SK-N-SH (cell line): ENCODE measurements at regions not wholly inside any gene's neighbourhood (a gene's known extent, or its start where the extent isn't known, plus 50 kb on each side); places are given as distances from the start of the nearest gene placed in this dataset.

Source experiments
- CTCF ChIA-PET: fragments of 300-600, 350-600 bp; formaldehyde crosslinking; extraction: SDS; loops from one replicate; lab custom pipeline; 2021; lab: Yijun Ruan, JAX
- POLR2A ChIA-PET: fragments of 350-600 bp; sonication (Branson Sonifier 250); formaldehyde crosslinking; extraction: SDS; loops from one replicate; lab custom pipeline; 2020; ENCODE audit warnings: antibody characterized with exemption, inconsistent platforms; lab: Yijun Ruan, JAX
- DNase-seq: peaks from one replicate; pipeline ENCODE4 v3.0.0; 2012
- H2AFZ ChIP-seq: fragments of 200-600 bp; sonication (generic); 2 replicates; pipeline ENCODE4 v1.8.1; 2016; ENCODE audit warnings: antibody characterized with exemption, mild to moderate bottlenecking, low read depth
- H3F3A ChIP-seq: fragments of 200-600 bp; sonication (generic); replicated peaks from 2 replicates; pipeline ENCODE3; 2016; ENCODE audit warnings: antibody characterized with exemption, mild to moderate bottlenecking; ENCODE audit not compliant: insufficient read depth
- H3K27ac ChIP-seq, 2 experiments: fragments of 200-500 bp in 1 of 2; fragments of 200-600 bp in 1 of 2; sonication (Bioruptor generic) in 1 of 2; sonication (generic), shearing (Covaris generic) in 1 of 2; 2 replicates each; pipeline versions ENCODE4 v1.5.1 to v1.6.1; 2014 to 2016; ENCODE audit warnings: low read depth in 2 of 2, inconsistent platforms in 1 of 2, low read length in 1 of 2, mild to moderate bottlenecking in 1 of 2, mixed read lengths in 1 of 2
- H3K27me3 ChIP-seq: fragments of 200-600 bp; sonication (generic), shearing (Covaris generic); 2 replicates; pipeline ENCODE4 v1.6.1; 2016; ENCODE audit warnings: mixed run types; ENCODE audit not compliant: insufficient read depth
- H3K36me3 ChIP-seq, 2 experiments: fragments of 200-500 bp in 1 of 2; fragments of 200-600 bp in 1 of 2; sonication (Bioruptor generic) in 1 of 2; sonication (generic) in 1 of 2; replicated peaks in 1 of 2; 2 replicates each; pipeline versions ENCODE3 to v1.5.1; 2014 to 2016; ENCODE audit warnings: low read length in 1 of 2, mild to moderate bottlenecking in 1 of 2; ENCODE audit not compliant: insufficient read depth in 2 of 2, control insufficient read depth in 1 of 2
- H3K4me1 ChIP-seq, 2 experiments: fragments of 200-500 bp in 1 of 2; fragments of 200-600 bp in 1 of 2; sonication (Bioruptor generic) in 1 of 2; sonication (generic), shearing (Covaris generic) in 1 of 2; 2 replicates each; pipeline versions ENCODE4 v1.5.1 to v1.6.1; 2014 to 2016; ENCODE audit warnings: low read depth in 1 of 2, low read length in 1 of 2, mixed run types in 1 of 2; ENCODE audit not compliant: insufficient read depth in 2 of 2, control insufficient read depth in 1 of 2
- H3K4me2 ChIP-seq: fragments of 200-600 bp; sonication (generic), shearing (Covaris generic); 2 replicates; pipeline ENCODE4 v1.6.1; 2017; ENCODE audit warnings: mixed run types
- H3K4me3 ChIP-seq, 2 experiments: fragments of 200-500 bp in 1 of 2; fragments of 200-600 bp in 1 of 2; sonication (Bioruptor generic) in 1 of 2; sonication (generic), shearing (Covaris generic) in 1 of 2; 2 replicates each; pipeline versions ENCODE4 v1.5.1 to v1.8.1; 2014 to 2016; ENCODE audit warnings: low read depth in 2 of 2, inconsistent platforms in 1 of 2, low read length in 1 of 2, mild to moderate bottlenecking in 1 of 2, mixed read lengths in 1 of 2, moderate library complexity in 1 of 2
- H3K79me2 ChIP-seq: fragments of 200-600 bp; sonication (generic); 2 replicates; pipeline ENCODE4 v1.8.1; 2017; ENCODE audit warnings: mild to moderate bottlenecking; ENCODE audit not compliant: insufficient read depth
- H3K9ac ChIP-seq: fragments of 200-600 bp; sonication (generic); 2 replicates; pipeline ENCODE4 v1.6.1; 2017; ENCODE audit warnings: mixed run types
- H3K9me2 ChIP-seq: fragments of 200-600 bp; sonication (generic); 2 replicates; pipeline ENCODE4 v1.6.1; 2017; ENCODE audit warnings: mixed run types
- H3K9me3 ChIP-seq: fragments of 200-600 bp; sonication (generic); 2 replicates; pipeline ENCODE4 v1.6.1; 2017; ENCODE audit warnings: mixed run types, mild to moderate bottlenecking, moderate library complexity
- H4K20me1 ChIP-seq: fragments of 200-600 bp; sonication (generic); 2 replicates; pipeline ENCODE4 v1.6.1; 2017; ENCODE audit warnings: mild to moderate bottlenecking, mixed run types; ENCODE audit not compliant: insufficient read depth
- EP300 ChIP-seq, 2 experiments: IDR thresholded peaks; 2 replicates each; pipeline versions ENCODE4 v1.4.0 to v1.6.1; 2012; ENCODE audit warnings: borderline replicate concordance in 1 of 2, low read depth in 1 of 2, low read length in 1 of 2
- EZH2phosphoT487 ChIP-seq: fragments of 200-600 bp; sonication (generic); IDR thresholded peaks from 2 replicates; pipeline ENCODE4 v1.6.1; 2017; ENCODE audit warnings: low read depth, mixed run types, mild to moderate bottlenecking, antibody characterized with exemption, moderate library complexity, borderline replicate concordance
- FOXJ3 ChIP-seq: sonication (generic); formaldehyde crosslinking; IDR thresholded peaks from 2 replicates; pipeline ENCODE4 v1.5.1; 2020; ENCODE audit warnings: mild to moderate bottlenecking, missing genetic modification reagents
- GABPA ChIP-seq: IDR thresholded peaks from 2 replicates; pipeline ENCODE4 v1.4.0; 2012; ENCODE audit warnings: low read depth, mild to moderate bottlenecking
- GATA2 ChIP-seq: sonication (generic); formaldehyde crosslinking; IDR thresholded peaks from 2 replicates; pipeline ENCODE4 v1.5.0; 2020; ENCODE audit warnings: mild to moderate bottlenecking, missing genetic modification reagents
- JUND ChIP-seq: IDR thresholded peaks from 2 replicates; pipeline ENCODE4 v1.4.0; 2012
- MAX ChIP-seq: IDR thresholded peaks from 2 replicates; pipeline ENCODE4 v1.4.0; 2012; ENCODE audit warnings: low read depth
- MEF2A ChIP-seq: IDR thresholded peaks from 2 replicates; pipeline ENCODE4 v1.4.0; 2012; ENCODE audit warnings: low read depth, borderline replicate concordance
- PBX3 ChIP-seq: IDR thresholded peaks from 2 replicates; pipeline ENCODE4; 2012
- POLR2AphosphoS5 ChIP-seq: IDR thresholded peaks from 2 replicates; pipeline ENCODE4 v1.6.1; 2012; ENCODE audit warnings: low read depth, low read length
- RCOR1 ChIP-seq: fragments of 150-350 bp; IDR thresholded peaks from 2 replicates; pipeline ENCODE4 v1.6.1; 2017; ENCODE audit warnings: antibody characterized with exemption, low read length
- RFX5 ChIP-seq: IDR thresholded peaks from 2 replicates; pipeline ENCODE4 v1.6.1; 2012; ENCODE audit warnings: mild to moderate bottlenecking, improper control_type of control experiment, low read length
- RXRA ChIP-seq: IDR thresholded peaks from 2 replicates; pipeline ENCODE4 v1.4.0; 2012; ENCODE audit warnings: low read depth, mild to moderate bottlenecking, borderline replicate concordance
- SMC3 ChIP-seq: IDR thresholded peaks from 2 replicates; pipeline ENCODE4 v1.6.1; 2012; ENCODE audit warnings: low read depth, low read length, improper control_type of control experiment
- TAF1 ChIP-seq: IDR thresholded peaks from 2 replicates; pipeline ENCODE4 v1.6.1; 2012; ENCODE audit warnings: low read depth, mild to moderate bottlenecking, low read length, moderate library complexity, borderline replicate concordance
- TCF12 ChIP-seq: IDR thresholded peaks from 2 replicates; pipeline ENCODE4 v1.4.0; 2012
- USF1 ChIP-seq: IDR thresholded peaks from 2 replicates; pipeline ENCODE4 v1.4.0; 2012; ENCODE audit warnings: low read depth, borderline replicate concordance
- USF2 ChIP-seq: fragments of 150-350 bp; IDR thresholded peaks from 2 replicates; pipeline ENCODE4 v1.6.1; 2017; ENCODE audit warnings: antibody characterized with exemption, low read length, low read depth, borderline replicate concordance
- ZBTB33 ChIP-seq: IDR thresholded peaks from 2 replicates; pipeline ENCODE4 v1.4.0; 2012; ENCODE audit warnings: low read depth, borderline replicate concordance
- WGBS: methylation state at CpG from one replicate; pipeline ENCODE4 v1.1.6; 2017; ENCODE audit warnings: low lambda C conversion rate; 5-methylcytosine and 5-hydroxymethylcytosine counted together

- WGBS, result 75% methylated on average over 10 of the region's 10 CpGs
These were observed 60.7 kb upstream of the FNDC1 start for GRCh38 chr6:159108426-159108985.

GRCh38 chr6:159107451-159108260, 61.5 kb upstream of the FNDC1 start:
- peaks cover 0 to 4% of the 10 kb centered on the region in 2 experiments; a peak in 1 of 4 replicates for H3K4me1 ChIP-seq
- no peaks in the 10 kb centered on the region for H4K20me1 ChIP-seq
- no peaks in the 10 kb centered on the region for H3K9me2 ChIP-seq
- no peaks in the 10 kb centered on the region for H3K9me3 ChIP-seq
- H3K4me3 ChIP-seq, result no peak overlapping the region
- no peak overlapping the region for H3K9ac ChIP-seq
- no peaks in the 10 kb centered on the region for H3F3A ChIP-seq
- DNase-seq, result no peak
- no peaks in the 10 kb centered on the region; the same call in 1 of the 2 replicates for H3K27me3 ChIP-seq
- no peaks in the 10 kb centered on the region for H3K36me3 ChIP-seq
- no peaks in the 10 kb centered on the region for H3K79me2 ChIP-seq
- H3K27ac ChIP-seq, result no peak overlapping the region
- no peak overlapping the region for H2AFZ ChIP-seq
- POLR2A ChIA-PET, result no interaction called here
- WGBS, result 56% methylated on average over 19 of the region's 19 CpGs
- H3K4me2 ChIP-seq, result no peak overlapping the region
- CTCF ChIA-PET, result interaction anchor here (0.9 to 10.5 kb wide), 4 partner anchors 27 to 99 kb away, joined by 3 to 152 read pairs (median 6); partner anchors contain the start of gene TAGAP
- TF ChIP-seq GATA2 (CRISPR knock-in tag) (no peak), EP300 (IDR thresholded peaks at IDR 0.05; ENCODE audit: borderline replicate concordance in 1 of 2, low read depth in 1 of 2, low read length in 1 of 2) (no peak), FOXJ3 (no peak), USF1 (no peak), JUND (no peak), PBX3 (no peak), EZH2phosphoT487 (no peak), RFX5 (no peak), RCOR1 (no peak), TCF12 (no peak), GABPA (no peak), SMC3 (no peak), USF2 (no peak), RXRA (no peak)

More at GRCh38 chr6:159108426-159108985, 60.7 kb upstream of the FNDC1 start:
- Histone ChIP-seq H3K4me3 (no peak overlapping the region), H3K9me3 (no peaks in the 10 kb centered on the region), H3K9me2 (no peaks in the 10 kb centered on the region), H3K4me2 (no peak overlapping the region), H3K4me1 (peaks cover 0 to 4% of the 10 kb centered on the region in 2 experiments; a peak in 1 of 4 replicates), H3K36me3 (no peaks in the 10 kb centered on the region), H2AFZ (no peak overlapping the region), H3F3A (no peaks in the 10 kb centered on the region), H4K20me1 (no peaks in the 10 kb centered on the region), H3K27ac (no peak overlapping the region), H3K79me2 (no peaks in the 10 kb centered on the region), H3K9ac (no peak overlapping the region), H3K27me3 (no peaks in the 10 kb centered on the region; the same call in 1 of the 2 replicates)
- CTCF ChIA-PET, result interaction anchor here (10.5 kb wide), 1 partner anchor 68 kb away, joined by 152 read pairs; the partner anchor contains the start of gene TAGAP
- TF ChIP-seq ZBTB33, result no peak
- no peak for TF ChIP-seq MEF2A
- TF ChIP-seq RXRA, result no peak
- no peak for TF ChIP-seq JUND
- no peak for TF ChIP-seq TAF1
- TF ChIP-seq MAX, result no peak
- TF ChIP-seq POLR2AphosphoS5, result no peak
- POLR2A ChIA-PET, result no interaction called here
- no peak for DNase-seq
